H9 (cell line): ENCODE measurements at regions not wholly inside any gene's neighbourhood (a gene's known extent, or its start where the extent isn't known, plus 50 kb on each side); places are given as distances from the start of the nearest gene placed in this dataset.

ENCODE experiments used
- DNase-seq: peaks from one replicate; pipeline ENCODE4 v3.0.0-alpha.2; 2017
- H2AFZ ChIP-seq: one replicate; pipeline ENCODE4 v1.6.1; 2013; ENCODE audit warnings: mild to moderate bottlenecking, low read length, control low read depth, moderate library complexity
- H2AK5ac ChIP-seq: 2 replicates; pipeline ENCODE4 v1.6.1; 2013; ENCODE audit warnings: low read length, control low read depth, mixed read lengths; ENCODE audit not compliant: insufficient read length
- H2BK120ac ChIP-seq: one replicate; pipeline ENCODE4 v1.6.1; 2013; ENCODE audit warnings: low read depth, mild to moderate bottlenecking, low read length, control low read depth, inconsistent platforms; ENCODE audit not compliant: poor library complexity, severe bottlenecking
- H2BK12ac ChIP-seq: 2 replicates; pipeline ENCODE4 v1.6.1; 2013; ENCODE audit warnings: low read length, control low read depth, mixed read lengths, low read depth; ENCODE audit not compliant: insufficient read length
- H2BK15ac ChIP-seq: 2 replicates; pipeline ENCODE4 v1.6.1; 2013; ENCODE audit warnings: low read depth, low read length, control low read depth
- H2BK20ac ChIP-seq: one replicate; pipeline ENCODE4 v1.6.1; 2013; ENCODE audit warnings: low read depth, mild to moderate bottlenecking, low read length, control low read depth, inconsistent platforms; ENCODE audit not compliant: poor library complexity, severe bottlenecking
- H2BK5ac ChIP-seq: 2 replicates; pipeline ENCODE4 v1.6.1; 2013; ENCODE audit warnings: low read length, control low read depth, mixed read lengths; ENCODE audit not compliant: insufficient read length
- H3K14ac ChIP-seq: 2 replicates; pipeline ENCODE4 v1.6.1; 2013; ENCODE audit warnings: low read length, control low read depth; ENCODE audit not compliant: insufficient read depth
- H3K18ac ChIP-seq: 2 replicates; pipeline ENCODE4 v1.6.1; 2013; ENCODE audit warnings: low read depth, mild to moderate bottlenecking, mixed read lengths, low read length, control low read depth; ENCODE audit not compliant: insufficient read length
- H3K23ac ChIP-seq: 2 replicates; pipeline ENCODE4 v1.6.1; 2013; ENCODE audit warnings: low read length, control low read depth, mixed read lengths, low read depth; ENCODE audit not compliant: insufficient read length
- H3K23me2 ChIP-seq: 2 replicates; pipeline ENCODE4 v1.6.1; 2013; ENCODE audit warnings: low read depth, mild to moderate bottlenecking, mixed read lengths, low read length, control low read depth; ENCODE audit not compliant: insufficient read length, poor library complexity, severe bottlenecking
- H3K27ac ChIP-seq: 2 replicates; pipeline ENCODE4 v1.5.1; 2013; ENCODE audit warnings: low read length, control low read depth, mixed read lengths, low read depth; ENCODE audit not compliant: insufficient read length
- H3K27me3 ChIP-seq: 2 replicates; pipeline ENCODE4 v1.6.1; 2013; ENCODE audit warnings: low read length, control low read depth, inconsistent platforms; ENCODE audit not compliant: insufficient read depth
- H3K4ac ChIP-seq: 2 replicates; pipeline ENCODE4 v1.6.1; 2013; ENCODE audit warnings: low read depth, mild to moderate bottlenecking, control low read depth, inconsistent platforms, low read length, moderate library complexity
- H3K4me1 ChIP-seq: 2 replicates; pipeline ENCODE4 v1.6.1; 2013; ENCODE audit warnings: low read length, control low read depth, inconsistent platforms; ENCODE audit not compliant: insufficient read depth
- H3K4me2 ChIP-seq: 2 replicates; pipeline ENCODE4 v1.6.1; 2013; ENCODE audit warnings: low read length, control low read depth, mixed read lengths; ENCODE audit not compliant: insufficient read length, insufficient read depth
- H3K56ac ChIP-seq: 2 replicates; pipeline ENCODE4 v1.6.1; 2013; ENCODE audit warnings: low read depth, mild to moderate bottlenecking, mixed read lengths, low read length, control low read depth; ENCODE audit not compliant: insufficient read length
- H3K79me1 ChIP-seq: 2 replicates; pipeline ENCODE4 v1.6.1; 2013; ENCODE audit warnings: low read depth, mild to moderate bottlenecking, moderate library complexity, low read length, control low read depth, inconsistent platforms; ENCODE audit not compliant: insufficient read depth, poor library complexity, severe bottlenecking
- H3K79me2 ChIP-seq: 2 replicates; pipeline ENCODE4 v1.6.1; 2013; ENCODE audit warnings: low read length, control low read depth, inconsistent platforms; ENCODE audit not compliant: insufficient read depth
- H3K9ac ChIP-seq: 2 replicates; pipeline ENCODE4 v1.6.1; 2013; ENCODE audit warnings: low read length, control low read depth, mixed read lengths; ENCODE audit not compliant: insufficient read length; ENCODE audit errors: extremely low read depth
- H3K9me3 ChIP-seq: one replicate; pipeline ENCODE4 v1.6.1; 2013; ENCODE audit warnings: low read depth, low read length, inconsistent platforms; ENCODE audit not compliant: control insufficient read depth
- H3T11ph ChIP-seq: one replicate; pipeline ENCODE4 v1.6.1; 2013; ENCODE audit warnings: mild to moderate bottlenecking, low read length, control low read depth, inconsistent platforms
- H4K20me1 ChIP-seq: one replicate; pipeline ENCODE4 v1.6.1; 2013; ENCODE audit not compliant: control insufficient read depth, insufficient read length, insufficient read depth
- H4K5ac ChIP-seq: 2 replicates; pipeline ENCODE4 v1.6.1; 2013; ENCODE audit warnings: low read depth, mild to moderate bottlenecking, mixed read lengths, low read length, control low read depth; ENCODE audit not compliant: insufficient read length
- H4K8ac ChIP-seq: replicated peaks from 2 replicates; pipeline ENCODE4 v1.6.1; 2013; ENCODE audit warnings: low read length, control low read depth, mixed read lengths, low read depth; ENCODE audit not compliant: insufficient read length
- H4K91ac ChIP-seq: 2 replicates; pipeline ENCODE4 v1.6.1; 2013; ENCODE audit warnings: low read depth, mild to moderate bottlenecking, moderate library complexity, mixed read lengths, low read length, control low read depth; ENCODE audit not compliant: insufficient read length
- H3K27ac Mint-ChIP-seq, 3 experiments: 2 replicates in 2 of 3; 3 replicates in 1 of 3; pipeline ENCODE4 v1.8.0; 2020 to 2021; ENCODE audit warnings: mixed read lengths in 3 of 3, mild to moderate bottlenecking in 1 of 3, moderate library complexity in 1 of 3
- H3K27me3 Mint-ChIP-seq: 2 replicates; pipeline ENCODE4 v1.8.0; 2021; ENCODE audit warnings: low read depth, mild to moderate bottlenecking, moderate library complexity, mixed read lengths
- H3K36me3 Mint-ChIP-seq, 3 experiments: 2 replicates in 2 of 3; 3 replicates in 1 of 3; pipeline ENCODE4 v1.8.0; 2020 to 2021; ENCODE audit warnings: low read depth in 3 of 3, mixed read lengths in 3 of 3; ENCODE audit not compliant: insufficient read depth in 1 of 3
- H3K4me1 Mint-ChIP-seq, 2 experiments: 2 replicates each; pipeline ENCODE4 v1.8.0; 2020; ENCODE audit warnings: mixed read lengths in 2 of 2
- H3K4me3 Mint-ChIP-seq, 2 experiments: 2 replicates in 1 of 2; 3 replicates in 1 of 2; pipeline ENCODE4 v1.8.0; 2020 to 2021; ENCODE audit warnings: mild to moderate bottlenecking in 2 of 2, mixed read lengths in 2 of 2, moderate library complexity in 1 of 2
- H3K9me3 Mint-ChIP-seq, 2 experiments: 2 replicates in 1 of 2; 3 replicates in 1 of 2; pipeline ENCODE4 v1.8.0; 2020; ENCODE audit warnings: mild to moderate bottlenecking in 2 of 2, mixed read lengths in 2 of 2, moderate library complexity in 1 of 2
- CTCF ChIP-seq: fragments of 200-600 bp; sonication (generic); conservative IDR thresholded peaks from 3 replicates; pipeline ENCODE4 v1.8.0; 2021; ENCODE audit warnings: antibody characterized with exemption, mild to moderate bottlenecking
- WGBS: extraction: QIAGEN DNeasy Blood & Tissue Kit; methylation state at CpG from one replicate; pipeline ENCODE4 v1.1.7; 2013; ENCODE audit warnings: missing lambda C conversion rate, low lambda C conversion rate, mixed read lengths; ENCODE audit not compliant: insufficient read length; ENCODE audit errors: extremely low coverage; 5-methylcytosine and 5-hydroxymethylcytosine counted together

- no peak overlapping the region for H2AK5ac ChIP-seq
- no peak overlapping the region for H3K4me3 Mint-ChIP-seq
- no peak for DNase-seq
- H3K4ac ChIP-seq: no peak overlapping the region
- no peaks in the 10 kb centered on the region for H3K4me1 Mint-ChIP-seq
- H3K9me3 ChIP-seq: no peaks in the 10 kb centered on the region
- H3K27ac ChIP-seq: no peak overlapping the region
- no peak overlapping the region for H3K27ac Mint-ChIP-seq
- H2BK120ac ChIP-seq: no peak overlapping the region
- H4K91ac ChIP-seq: no peak overlapping the region
- no peak overlapping the region for H3K56ac ChIP-seq
- H3K79me2 ChIP-seq: no peaks in the 10 kb centered on the region
- H3K4me2 ChIP-seq: no peak overlapping the region
- H3K36me3 Mint-ChIP-seq: peaks cover 0 to 12% (median 0%) of the 10 kb centered on the region in 3 experiments; a peak in 1 of 7 replicates
- no peak overlapping the region for H3K9ac ChIP-seq
- H3K9me3 Mint-ChIP-seq: peaks cover 9 to 14% of the 10 kb centered on the region in 2 experiments
- no peak overlapping the region for H3K18ac ChIP-seq
- H3T11ph ChIP-seq: no peak overlapping the region
- peaks cover 17% of the 10 kb centered on the region for H3K27me3 Mint-ChIP-seq
- H2BK5ac ChIP-seq: no peak overlapping the region
- no peaks in the 10 kb centered on the region for H3K27me3 ChIP-seq
- peaks cover 2% of the 10 kb centered on the region for H4K20me1 ChIP-seq
- no peaks in the 10 kb centered on the region for H3K4me1 ChIP-seq
- no peak overlapping the region for H2BK20ac ChIP-seq
- no peak overlapping the region for H3K14ac ChIP-seq
- no peaks in the 10 kb centered on the region for H3K23me2 ChIP-seq
- TF ChIP-seq CTCF: no peak
- no peak overlapping the region for H2AFZ ChIP-seq
- H2BK15ac ChIP-seq: no peak overlapping the region
- H3K79me1 ChIP-seq: no peaks in the 10 kb centered on the region
- H3K23ac ChIP-seq: no peak overlapping the region
- no peak overlapping the region for H4K5ac ChIP-seq
- H2BK12ac ChIP-seq: no peak overlapping the region
- no CpG with 5 or more reads among the region's 5 CpGs for WGBS
- H4K8ac ChIP-seq: no peak overlapping the region
These were observed 209.8 kb upstream of the PDE10A start for GRCh38 chr6:165872811-165873210.
